Limb (tissue), 2 donors: ENCODE measurements at regions not wholly inside any gene's neighbourhood (a gene's known extent, or its start where the extent isn't known, plus 50 kb on each side); places are given as distances from the start of the nearest gene placed in this dataset.

ENCODE experiments used
- DNase-seq, 2 donors: peaks; one replicate each; pipeline ENCODE4 v3.0.0-alpha.2; 2016; ENCODE audit errors: extremely low spot score in 2 of 2

GRCh38 chr20:40493071-40493470 is 196.0 kb downstream of the MAFB start:
- no peak for DNase-seq

- no peak for DNase-seq
These were observed 197.9 kb downstream of the MAFB start for GRCh38 chr20:40491009-40491590.

GRCh38 chr20:40489886-40490285 is 199.2 kb downstream of the MAFB start:
- DNase-seq = no peak

GRCh38 chr20:40488401-40488800 is 200.6 kb downstream of the MAFB start:
- DNase-seq = no peak

GRCh38 chr20:40486297-40486696 is 202.7 kb downstream of the MAFB start:
- no peak for DNase-seq

GRCh38 chr20:40481743-40482458 is 207.1 kb downstream of the MAFB start:
- no peak for DNase-seq

- peak in 1 of 2 donors; percentile 50 for DNase-seq
These were observed 207.7 kb downstream of the MAFB start for GRCh38 chr20:40481337-40481736.

GRCh38 chr20:40477805-40478204 is 211.2 kb downstream of the MAFB start:
- no peak for DNase-seq

- no peak for DNase-seq
These were observed 212.6 kb downstream of the MAFB start for GRCh38 chr20:40476461-40476860.

GRCh38 chr20:40472905-40473304 is 216.1 kb downstream of the MAFB start:
- DNase-seq = no peak

GRCh38 chr20:40471261-40471629 is 217.8 kb downstream of the MAFB start:
- peak in 1 of 2 donors; percentile 8 for DNase-seq

GRCh38 chr20:40470445-40471260 is 218.4 kb downstream of the MAFB start:
- DNase-seq = peak in 1 of 2 donors; percentile 4

GRCh38 chr20:40468759-40469158 is 220.3 kb downstream of the MAFB start:
- DNase-seq = no peak

- DNase-seq = no peak
These were observed 221.2 kb downstream of the MAFB start for GRCh38 chr20:40467703-40468411.

GRCh38 chr20:40467067-40467466 is 222.0 kb downstream of the MAFB start:
- DNase-seq = no peak

GRCh38 chr20:40464731-40465208 is 224.3 kb downstream of the MAFB start:
- DNase-seq = no peak

GRCh38 chr20:40463171-40463570 is 225.9 kb downstream of the MAFB start:
- DNase-seq = no peak

GRCh38 chr20:40462566-40462965 is 226.5 kb downstream of the MAFB start:
- no peak for DNase-seq

GRCh38 chr20:40459299-40459698 is 229.7 kb downstream of the MAFB start:
- no peak for DNase-seq

GRCh38 chr20:40457404-40457803 is 231.6 kb downstream of the MAFB start:
- DNase-seq = no peak

GRCh38 chr20:40452758-40453157 is 236.3 kb downstream of the MAFB start:
- no peak for DNase-seq

GRCh38 chr20:40451552-40451951 is 237.5 kb downstream of the MAFB start:
- DNase-seq = peak in 1 of 2 donors; percentile 9
